ENCODE measurements at regions not wholly inside any gene's neighbourhood (a gene's known extent, or its start where the extent isn't known, plus 50 kb on each side); places are given as distances from the start of the nearest gene placed in this dataset.

DNA sequence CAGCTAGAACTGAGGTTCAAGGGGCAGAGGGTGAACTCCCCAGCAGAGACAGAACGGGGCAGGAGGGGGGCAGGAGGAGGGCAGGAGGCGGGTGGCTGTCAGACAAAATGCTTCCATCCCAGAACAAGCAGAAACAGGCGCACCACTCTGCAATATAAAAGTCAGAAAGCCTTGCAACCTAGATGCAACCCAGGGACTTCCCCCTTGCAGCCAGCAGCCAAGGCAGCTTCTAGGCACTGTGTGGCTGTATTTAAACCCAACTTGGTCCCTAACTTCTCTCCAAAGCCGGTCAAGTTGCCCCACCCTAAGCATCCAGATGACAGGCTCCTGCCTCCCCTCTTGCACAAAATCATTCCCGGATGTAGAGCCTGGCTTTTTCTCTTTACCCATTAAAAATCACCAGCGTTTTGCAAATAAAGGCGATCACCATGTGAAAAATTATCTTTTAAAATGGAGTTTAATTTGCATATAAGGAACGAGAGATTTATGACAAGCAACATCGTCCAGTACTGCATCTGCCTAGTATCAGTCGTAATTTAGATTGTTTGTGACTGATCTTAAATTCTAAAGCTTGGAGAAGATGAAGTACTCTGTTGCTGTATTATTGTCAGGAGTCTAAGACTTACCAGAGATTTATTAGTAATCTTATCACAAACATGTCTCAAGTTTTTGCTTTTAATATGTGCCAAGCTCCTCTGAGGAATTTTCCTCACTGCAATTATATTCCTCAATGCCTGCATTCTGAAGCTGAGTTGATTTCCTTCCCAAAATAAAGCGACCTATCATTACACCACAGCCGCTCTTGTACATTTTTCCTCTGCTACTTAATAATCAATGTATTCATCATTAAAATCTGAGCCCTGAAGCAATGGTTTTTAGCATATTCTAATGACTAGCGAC is 307.1 kb upstream of the ZNF507 start:
- DNase-seq (ENCODE audit: extremely low spot score in 2 of 2): no peak
- Histone ChIP-seq H3K27me3 (no peaks in the 10 kb centered on the region), H3K4me1 (peaks cover 7% of the 10 kb centered on the region), H3K9me3 (no peaks in the 10 kb centered on the region), H3K27ac (no peak overlapping the region), H3K4me3 (no peak overlapping the region), H3K36me3 (no peaks in the 10 kb centered on the region)
- intact Hi-C loops (cut with DNase I): no loop called here
- TF ChIP-seq POLR2AphosphoS5 (IDR thresholded peaks at IDR 0.05; ENCODE audit: insufficient read depth in 1 of 2, low read depth in 1 of 2): no peak
- TF ChIP-seq, protein P1, sequence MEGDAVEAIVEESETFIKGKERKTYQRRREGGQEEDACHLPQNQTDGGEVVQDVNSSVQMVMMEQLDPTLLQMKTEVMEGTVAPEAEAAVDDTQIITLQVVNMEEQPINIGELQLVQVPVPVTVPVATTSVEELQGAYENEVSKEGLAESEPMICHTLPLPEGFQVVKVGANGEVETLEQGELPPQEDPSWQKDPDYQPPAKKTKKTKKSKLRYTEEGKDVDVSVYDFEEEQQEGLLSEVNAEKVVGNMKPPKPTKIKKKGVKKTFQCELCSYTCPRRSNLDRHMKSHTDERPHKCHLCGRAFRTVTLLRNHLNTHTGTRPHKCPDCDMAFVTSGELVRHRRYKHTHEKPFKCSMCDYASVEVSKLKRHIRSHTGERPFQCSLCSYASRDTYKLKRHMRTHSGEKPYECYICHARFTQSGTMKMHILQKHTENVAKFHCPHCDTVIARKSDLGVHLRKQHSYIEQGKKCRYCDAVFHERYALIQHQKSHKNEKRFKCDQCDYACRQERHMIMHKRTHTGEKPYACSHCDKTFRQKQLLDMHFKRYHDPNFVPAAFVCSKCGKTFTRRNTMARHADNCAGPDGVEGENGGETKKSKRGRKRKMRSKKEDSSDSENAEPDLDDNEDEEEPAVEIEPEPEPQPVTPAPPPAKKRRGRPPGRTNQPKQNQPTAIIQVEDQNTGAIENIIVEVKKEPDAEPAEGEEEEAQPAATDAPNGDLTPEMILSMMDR (IDR thresholded peaks at IDR 0.05): no peak
- no peak for TF ChIP-seq POLR2A (IDR thresholded peaks at IDR 0.05)

DNA sequence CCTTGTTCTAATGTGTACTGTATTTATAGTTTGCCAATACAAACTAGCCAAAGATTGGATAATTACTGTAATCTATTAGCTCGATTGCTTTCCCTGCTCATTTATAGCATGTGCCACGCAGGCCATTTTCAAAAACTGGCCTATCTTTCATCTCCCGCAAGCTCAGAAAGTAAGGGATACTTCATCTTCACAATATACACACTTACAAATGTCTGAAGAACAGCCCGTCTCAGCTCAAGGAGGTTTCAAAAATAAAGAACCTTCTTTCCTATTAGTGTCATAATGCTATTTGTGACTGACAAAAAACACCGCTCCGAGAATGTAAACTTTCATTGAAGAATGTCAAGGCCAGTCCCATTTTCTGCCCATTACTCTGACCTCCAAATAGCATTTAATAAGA is 306.4 kb upstream of the ZNF507 start:
- no peaks in the 10 kb centered on the region for H3K27me3 ChIP-seq
- no peak overlapping the region for H3K27ac ChIP-seq
- peaks cover 7% of the 10 kb centered on the region for H3K4me1 ChIP-seq
- no peak for DNase-seq (ENCODE audit: extremely low spot score in 2 of 2)
- intact Hi-C loops (cut with DNase I): no loop called here
- no peaks in the 10 kb centered on the region for H3K9me3 ChIP-seq
- TF ChIP-seq POLR2A (IDR thresholded peaks at IDR 0.05): no peak
- TF ChIP-seq POLR2AphosphoS5 (IDR thresholded peaks at IDR 0.05; ENCODE audit: insufficient read depth in 1 of 2, low read depth in 1 of 2): no peak
- TF ChIP-seq, protein P1 (IDR thresholded peaks at IDR 0.05): no peak
- H3K36me3 ChIP-seq: no peaks in the 10 kb centered on the region
- H3K4me3 ChIP-seq: no peak overlapping the region

DNA sequence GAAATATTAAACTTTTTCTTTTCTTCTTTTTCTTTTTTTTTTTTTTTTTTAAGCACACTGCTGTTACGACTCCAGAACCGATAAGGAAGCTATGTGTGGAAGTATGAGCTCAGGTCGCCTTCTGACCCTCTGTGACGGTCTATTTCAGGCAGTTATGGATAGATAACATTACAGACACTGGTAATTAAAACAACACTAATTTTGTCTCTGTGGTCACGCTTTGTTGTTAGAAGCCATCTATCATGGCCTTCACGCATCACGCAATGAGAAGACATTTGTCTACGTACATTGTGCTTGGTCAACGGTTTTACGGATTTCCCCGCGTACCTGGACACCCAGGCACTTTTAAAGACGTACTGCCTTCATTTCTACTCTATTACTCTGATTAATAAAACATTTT is 306.0 kb upstream of the ZNF507 start:
- H3K4me3 ChIP-seq: no peak overlapping the region
- peaks cover 7% of the 10 kb centered on the region for H3K4me1 ChIP-seq
- no peak for DNase-seq (ENCODE audit: extremely low spot score in 2 of 2)
- no peaks in the 10 kb centered on the region for H3K27me3 ChIP-seq
- no peak overlapping the region for H3K27ac ChIP-seq
- no peaks in the 10 kb centered on the region for H3K36me3 ChIP-seq
- intact Hi-C loops (cut with DNase I): no loop called here
- no peak for TF ChIP-seq POLR2AphosphoS5 (IDR thresholded peaks at IDR 0.05; ENCODE audit: insufficient read depth in 1 of 2, low read depth in 1 of 2)
- no peak for TF ChIP-seq POLR2A (IDR thresholded peaks at IDR 0.05)
- TF ChIP-seq, protein P1 (IDR thresholded peaks at IDR 0.05): no peak
- H3K9me3 ChIP-seq: no peaks in the 10 kb centered on the region

DNA sequence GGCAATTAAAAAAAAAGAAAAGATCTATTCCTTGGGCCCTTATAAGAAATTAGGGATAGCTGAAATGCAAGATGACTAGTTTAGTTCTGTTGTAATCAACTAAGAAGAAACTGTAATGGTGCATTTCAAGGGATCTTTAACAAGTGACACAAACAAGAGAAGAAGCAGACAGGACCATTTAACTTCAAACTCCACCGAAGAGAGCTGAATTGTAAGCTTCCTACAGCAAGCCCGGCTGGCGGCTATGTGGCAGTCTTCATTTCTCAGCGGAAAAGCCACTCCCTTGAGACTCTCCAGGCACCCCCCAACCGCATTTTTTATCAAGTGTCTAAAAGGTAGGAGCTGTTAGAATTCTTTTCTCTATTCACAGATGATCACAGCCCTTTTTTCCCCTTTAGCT is 305.2 kb upstream of the ZNF507 start:
- DNase-seq (ENCODE audit: extremely low spot score in 2 of 2): no peak
- no peak overlapping the region for H3K27ac ChIP-seq
- H3K4me3 ChIP-seq: no peak overlapping the region
- peaks cover 3% of the 10 kb centered on the region for H3K27me3 ChIP-seq
- no peaks in the 10 kb centered on the region for H3K9me3 ChIP-seq
- peaks cover 7% of the 10 kb centered on the region for H3K4me1 ChIP-seq
- intact Hi-C loops (cut with DNase I): no loop called here
- no peaks in the 10 kb centered on the region for H3K36me3 ChIP-seq
- TF ChIP-seq, protein P1 (IDR thresholded peaks at IDR 0.05): no peak
- no peak for TF ChIP-seq POLR2AphosphoS5 (IDR thresholded peaks at IDR 0.05; ENCODE audit: insufficient read depth in 1 of 2, low read depth in 1 of 2)
- TF ChIP-seq POLR2A (IDR thresholded peaks at IDR 0.05): no peak

DNA sequence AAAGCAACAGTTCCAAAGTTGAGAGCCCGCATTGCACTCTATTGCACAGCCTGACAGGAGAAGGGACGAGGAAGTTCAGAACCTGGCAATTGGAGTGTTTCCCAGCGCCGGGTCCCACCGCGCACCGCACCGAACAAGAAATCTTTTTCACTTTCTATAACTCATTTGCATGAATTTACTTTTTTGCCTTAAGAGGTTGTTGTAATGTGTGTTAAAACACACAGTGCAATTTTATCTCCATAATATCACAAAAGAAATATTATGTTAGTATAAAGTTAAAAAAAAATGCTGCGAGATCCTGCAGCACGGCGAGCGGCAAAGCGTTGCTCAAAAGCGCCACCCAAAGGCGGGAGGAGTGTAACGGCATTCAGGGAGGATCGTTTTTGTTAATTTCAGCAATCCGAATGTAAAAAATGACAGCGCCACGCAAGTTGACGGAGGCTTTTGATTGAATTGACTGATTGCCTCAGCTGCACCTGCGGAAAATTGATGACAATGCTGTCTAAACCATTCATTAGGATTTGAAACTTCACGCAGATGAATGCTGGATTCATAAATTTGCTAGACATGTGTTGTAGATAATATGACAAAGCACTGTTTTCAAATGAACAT is 303.6 kb upstream of the ZNF507 start:
- Histone ChIP-seq H3K36me3 (no peaks in the 10 kb centered on the region), H3K27ac (no peak overlapping the region), H3K27me3 (peaks cover 3% of the 10 kb centered on the region), H3K9me3 (no peaks in the 10 kb centered on the region), H3K4me3 (peak overlapping the region; percentile 18 to 24), H3K4me1 (peaks cover 7% of the 10 kb centered on the region)
- intact Hi-C loops (cut with DNase I): no loop called here
- TF ChIP-seq, protein P1 (IDR thresholded peaks at IDR 0.05): peak; percentile 28 to 77 (median 44)
- TF ChIP-seq POLR2AphosphoS5 (IDR thresholded peaks at IDR 0.05; ENCODE audit: insufficient read depth in 1 of 2, low read depth in 1 of 2): no peak
- DNase-seq (ENCODE audit: extremely low spot score in 2 of 2): no peak
